Urinary bladder (tissue), 3 donors: ENCODE measurements at regions not wholly inside any gene's neighbourhood (a gene's known extent, or its start where the extent isn't known, plus 50 kb on each side); places are given as distances from the start of the nearest gene placed in this dataset.
A peak's percentile ranks its signal among the peaks of the same experiment; 100 is the strongest.

ENCODE experiments used
- DNase-seq: peaks from one replicate; pipeline ENCODE4 v3.0.0-alpha.2; 2015; ENCODE audit errors: extremely low spot score
- H3K27ac ChIP-seq: one replicate; pipeline ENCODE4 v1.5.1; 2013; ENCODE audit warnings: low read depth, mild to moderate bottlenecking, moderate library complexity
- H3K36me3 ChIP-seq: one replicate; pipeline ENCODE4 v1.6.1; 2013; ENCODE audit warnings: mild to moderate bottlenecking, moderate library complexity; ENCODE audit not compliant: insufficient read depth
- H3K4me1 ChIP-seq: one replicate; pipeline ENCODE4 v1.6.1; 2013; ENCODE audit warnings: mild to moderate bottlenecking, moderate library complexity; ENCODE audit not compliant: insufficient read depth
- H3K4me3 ChIP-seq: one replicate; pipeline ENCODE4 v1.5.1; 2013; ENCODE audit warnings: low read depth, low read length
- WGBS: extraction: QIAGEN DNeasy Blood & Tissue Kit; methylation state at CpG from one replicate; pipeline ENCODE4 v1.1.7; 2013; 5-methylcytosine and 5-hydroxymethylcytosine counted together
- donor health status: healthy with polysubstance abuse.
- donor health status: healthy.

- no peaks in the 10 kb centered on the region for H3K36me3 ChIP-seq
- DNase-seq = no peak
- H3K4me3 ChIP-seq = no peak overlapping the region
- no peak overlapping the region for H3K27ac ChIP-seq
- 68% methylated on average over 5 of the region's 5 CpGs for WGBS
- no peaks in the 10 kb centered on the region for H3K4me1 ChIP-seq
Measured at GRCh38 chr11:13110929-13111812, 102.1 kb downstream of the RASSF10 start.

GRCh38 chr11:13111813-13112130 is 102.7 kb downstream of the RASSF10 start:
- H3K27ac ChIP-seq = no peak overlapping the region
- no peak overlapping the region for H3K4me3 ChIP-seq
- DNase-seq = no peak
- H3K36me3 ChIP-seq = no peaks in the 10 kb centered on the region
- WGBS = 75% methylated on average over 6 of the region's 6 CpGs
- no peaks in the 10 kb centered on the region for H3K4me1 ChIP-seq

- 69% methylated on average over 6 of the region's 6 CpGs for WGBS
- Histone ChIP-seq H3K4me3 (no peak overlapping the region), H3K36me3 (no peaks in the 10 kb centered on the region), H3K27ac (no peak overlapping the region), H3K4me1 (no peaks in the 10 kb centered on the region)
- peak; percentile 25 for DNase-seq
Measured at GRCh38 chr11:13114566-13115379, 105.7 kb downstream of the RASSF10 start.

- Histone ChIP-seq H3K27ac (no peak overlapping the region), H3K36me3 (no peaks in the 10 kb centered on the region), H3K4me1 (no peaks in the 10 kb centered on the region), H3K4me3 (no peak overlapping the region)
- no peak for DNase-seq
- 33% methylated on average over 1 of the region's 1 CpG for WGBS
Measured at GRCh38 chr11:13115380-13115675, 106.2 kb downstream of the RASSF10 start.

GRCh38 chr11:13116491-13116890 is 107.4 kb downstream of the RASSF10 start:
- 62% methylated on average over 2 of the region's 2 CpGs for WGBS
- no peak overlapping the region for H3K4me3 ChIP-seq
- no peak for DNase-seq
- H3K27ac ChIP-seq = no peak overlapping the region
- no peaks in the 10 kb centered on the region for H3K4me1 ChIP-seq
- H3K36me3 ChIP-seq = no peaks in the 10 kb centered on the region

GRCh38 chr11:13117344-13117743 is 108.2 kb downstream of the RASSF10 start:
- no peak for DNase-seq
- no peaks in the 10 kb centered on the region for H3K36me3 ChIP-seq
- no peak overlapping the region for H3K27ac ChIP-seq
- no peak overlapping the region for H3K4me3 ChIP-seq
- 46% methylated on average over 4 of the region's 4 CpGs for WGBS
- H3K4me1 ChIP-seq = no peaks in the 10 kb centered on the region

- H3K36me3 ChIP-seq = no peaks in the 10 kb centered on the region
- 72% methylated on average over 5 of the region's 5 CpGs for WGBS
- DNase-seq = no peak
- H3K4me3 ChIP-seq = no peak overlapping the region
- H3K4me1 ChIP-seq = no peaks in the 10 kb centered on the region
- no peak overlapping the region for H3K27ac ChIP-seq
Measured at GRCh38 chr11:13118194-13118593, 109.1 kb downstream of the RASSF10 start.

- Histone ChIP-seq H3K4me1 (no peaks in the 10 kb centered on the region), H3K36me3 (no peaks in the 10 kb centered on the region), H3K4me3 (no peak overlapping the region), H3K27ac (no peak overlapping the region)
- no peak for DNase-seq
- WGBS = 89% methylated on average over 3 of the region's 3 CpGs
Measured at GRCh38 chr11:13118650-13119049, 109.5 kb downstream of the RASSF10 start.

- Histone ChIP-seq H3K36me3 (no peaks in the 10 kb centered on the region), H3K27ac (no peak overlapping the region), H3K4me1 (no peaks in the 10 kb centered on the region), H3K4me3 (no peak overlapping the region)
- DNase-seq = no peak
- 91% methylated on average over 2 of the region's 2 CpGs for WGBS
Measured at GRCh38 chr11:13119361-13119760, 110.2 kb downstream of the RASSF10 start.

GRCh38 chr11:13119941-13120520 is 110.9 kb downstream of the RASSF10 start:
- Histone ChIP-seq H3K27ac (no peak overlapping the region), H3K4me3 (no peak overlapping the region), H3K4me1 (no peaks in the 10 kb centered on the region), H3K36me3 (no peaks in the 10 kb centered on the region)
- 91% methylated on average over 1 of the region's 1 CpG for whole genome bisulfite sequencing
- DNase-seq = no peak

- H3K27ac ChIP-seq = no peak overlapping the region
- H3K4me3 ChIP-seq = no peak overlapping the region
- 62% methylated on average over 3 of the region's 3 CpGs for WGBS
- no peaks in the 10 kb centered on the region for H3K36me3 ChIP-seq
- H3K4me1 ChIP-seq = no peaks in the 10 kb centered on the region
- DNase-seq = no peak
Measured at GRCh38 chr11:13120691-13121090, 111.6 kb downstream of the RASSF10 start.

GRCh38 chr11:13126430-13126829 is 117.3 kb downstream of the RASSF10 start:
- no peak overlapping the region for H3K4me3 ChIP-seq
- H3K4me1 ChIP-seq = no peaks in the 10 kb centered on the region
- H3K36me3 ChIP-seq = no peaks in the 10 kb centered on the region
- DNase-seq = no peak
- H3K27ac ChIP-seq = no peak overlapping the region
- WGBS = 73% methylated on average over 7 of the region's 7 CpGs

- WGBS = 88% methylated on average over 2 of the region's 2 CpGs
- H3K4me3 ChIP-seq = no peak overlapping the region
- H3K36me3 ChIP-seq = no peaks in the 10 kb centered on the region
- H3K4me1 ChIP-seq = no peaks in the 10 kb centered on the region
- no peak overlapping the region for H3K27ac ChIP-seq
- no peak for DNase-seq
Measured at GRCh38 chr11:13127161-13127560, 118.0 kb downstream of the RASSF10 start.

GRCh38 chr11:13128354-13128753 is 119.2 kb downstream of the RASSF10 start:
- 73% methylated on average over 4 of the region's 4 CpGs for WGBS
- no peak for DNase-seq
- Histone ChIP-seq H3K36me3 (no peaks in the 10 kb centered on the region), H3K4me3 (no peak overlapping the region), H3K27ac (no peak overlapping the region), H3K4me1 (no peaks in the 10 kb centered on the region)
